Natural killer cell (primary cell): ENCODE measurements at regions not wholly inside any gene's neighbourhood (a gene's known extent, or its start where the extent isn't known, plus 50 kb on each side); places are given as distances from the start of the nearest gene placed in this dataset.

Experiments
- ATAC-seq, 3 donors: fragments of 150-1000 bp in 2 of 3; fragments of 200-7000 bp in 1 of 3; cut with Tn5 transposase; 1 replicate in 1 of 3; 2 replicates in 2 of 3; pipeline ENCODE4 v1.10.0; 2021; ENCODE audit warnings: mild to moderate bottlenecking in 2 of 3, moderate library complexity in 2 of 3
- DNase-seq, 2 donors: peaks; one replicate each; pipeline versions ENCODE4 v3.0.0 to v3.0.0-alpha.2; 2013 to 2021; ENCODE audit warnings: mixed read lengths in 1 of 2
- H3K27ac ChIP-seq: one replicate; pipeline ENCODE4 v1.5.1; 2013; ENCODE audit warnings: mild to moderate bottlenecking, low read length
- H3K27me3 ChIP-seq: one replicate; pipeline ENCODE4 v1.6.1; 2013; ENCODE audit warnings: low read length; ENCODE audit not compliant: control insufficient read depth, insufficient read depth
- H3K36me3 ChIP-seq: one replicate; pipeline ENCODE4 v1.6.1; 2013; ENCODE audit warnings: low read length; ENCODE audit not compliant: control insufficient read depth, insufficient read depth
- H3K4me1 ChIP-seq: one replicate; pipeline ENCODE4 v1.6.1; 2013; ENCODE audit warnings: low read length; ENCODE audit not compliant: control insufficient read depth, insufficient read depth
- H3K4me3 ChIP-seq: one replicate; pipeline ENCODE4 v1.5.1; 2013; ENCODE audit warnings: low read length
- H3K9me3 ChIP-seq: one replicate; pipeline ENCODE4 v1.6.1; 2013; ENCODE audit warnings: low read length; ENCODE audit not compliant: control insufficient read depth, insufficient read depth
- H3K27ac Mint-ChIP-seq, 2 donors: one replicate each; pipeline ENCODE4 v1.8.0; 2022; ENCODE audit warnings: mild to moderate bottlenecking in 2 of 2, mixed read lengths in 2 of 2, moderate library complexity in 1 of 2
- H3K27me3 Mint-ChIP-seq, 2 donors: one replicate each; pipeline ENCODE4 v1.8.0; 2022; ENCODE audit warnings: low read depth in 2 of 2, mixed read lengths in 2 of 2
- H3K36me3 Mint-ChIP-seq: one replicate; pipeline ENCODE4 v1.8.0; 2022; ENCODE audit warnings: mixed read lengths
- H3K4me1 Mint-ChIP-seq, 2 donors: one replicate each; pipeline ENCODE4 v1.8.0; 2022; ENCODE audit warnings: mixed read lengths in 2 of 2
- H3K4me3 Mint-ChIP-seq: one replicate; pipeline ENCODE4 v1.8.0; 2022; ENCODE audit warnings: mild to moderate bottlenecking, moderate library complexity, mixed read lengths
- H3K9me3 Mint-ChIP-seq, 2 donors: one replicate each; pipeline ENCODE4 v1.8.0; 2022; ENCODE audit warnings: mixed read lengths in 2 of 2
- CTCF ChIP-seq: fragments of 200-600 bp; IDR thresholded peaks from one replicate; pipeline ENCODE4 v1.8.0; 2022; ENCODE audit warnings: antibody characterized with exemption
- WGBS: methylation state at CpG from one replicate; pipeline ENCODE4 v1.1.7; 2013; ENCODE audit warnings: missing lambda C conversion rate; ENCODE audit not compliant: insufficient coverage; 5-methylcytosine and 5-hydroxymethylcytosine counted together
- intact Hi-C: fragments of 100-400 bp; cut with micrococcal nuclease; formaldehyde crosslinking; loops from one replicate; pipeline ENCODE4 v1.14.2; 2022

DNA sequence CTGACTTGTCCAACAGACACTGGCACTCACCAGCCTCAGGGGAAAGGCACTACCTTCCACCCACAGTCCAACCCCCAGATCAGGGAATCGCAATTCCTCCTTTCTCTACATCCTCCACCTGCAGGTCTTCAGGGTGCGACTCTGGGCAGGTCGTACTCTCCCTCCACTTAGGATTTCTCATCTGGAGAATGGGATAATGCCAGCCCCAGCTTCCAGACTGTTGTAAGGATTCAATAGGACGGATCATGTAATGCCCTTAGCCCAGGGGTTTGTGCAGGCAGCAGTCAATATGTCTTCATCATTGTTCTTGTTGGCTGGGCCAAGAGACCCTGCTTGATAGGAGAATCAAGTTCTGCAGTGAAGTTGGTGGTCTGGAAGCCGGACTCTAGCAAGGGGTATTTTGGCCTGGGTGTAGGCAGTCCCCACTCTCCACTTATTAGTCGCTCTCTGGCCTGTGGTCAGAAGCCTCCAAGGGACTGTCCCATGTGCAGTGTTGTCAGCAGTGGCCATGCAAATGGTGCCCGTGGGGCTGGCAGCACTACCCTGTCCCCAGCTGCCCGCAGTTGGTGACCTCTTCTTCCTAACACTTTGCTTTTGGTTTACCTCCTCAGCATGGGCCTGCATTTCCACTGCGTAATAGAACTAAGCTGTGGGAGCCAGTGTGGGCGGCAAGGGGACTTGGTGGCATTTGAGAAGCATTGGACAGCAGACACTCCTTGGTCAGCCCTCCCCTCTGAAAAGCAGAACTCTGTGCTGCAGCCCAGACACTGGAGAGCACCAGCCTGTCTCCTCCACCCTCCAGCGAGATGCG lies 172.4 kb upstream of the HS6ST1 start:
- H3K27ac ChIP-seq: no peak overlapping the region
- no peaks in the 10 kb centered on the region for H3K9me3 ChIP-seq
- Mint-ChIP-seq H3K36me3 (no peaks in the 10 kb centered on the region), H3K27me3 (peaks cover 6 to 27% of the 10 kb centered on the region in 2 donors), H3K9me3 (no peaks in the 10 kb centered on the region), H3K27ac (no peak overlapping the region), H3K4me1 (no peaks in the 10 kb centered on the region), H3K4me3 (no peak overlapping the region)
- H3K36me3 ChIP-seq: no peaks in the 10 kb centered on the region
- no peak overlapping the region for H3K4me3 ChIP-seq
- WGBS: 88% methylated on average over 12 of the region's 12 CpGs
- ATAC-seq: no peak
- intact Hi-C loops: no loop called here
- H3K27me3 ChIP-seq: no peaks in the 10 kb centered on the region
- TF ChIP-seq CTCF: no peak
- DNase-seq: no peak
- no peaks in the 10 kb centered on the region for H3K4me1 ChIP-seq

DNA sequence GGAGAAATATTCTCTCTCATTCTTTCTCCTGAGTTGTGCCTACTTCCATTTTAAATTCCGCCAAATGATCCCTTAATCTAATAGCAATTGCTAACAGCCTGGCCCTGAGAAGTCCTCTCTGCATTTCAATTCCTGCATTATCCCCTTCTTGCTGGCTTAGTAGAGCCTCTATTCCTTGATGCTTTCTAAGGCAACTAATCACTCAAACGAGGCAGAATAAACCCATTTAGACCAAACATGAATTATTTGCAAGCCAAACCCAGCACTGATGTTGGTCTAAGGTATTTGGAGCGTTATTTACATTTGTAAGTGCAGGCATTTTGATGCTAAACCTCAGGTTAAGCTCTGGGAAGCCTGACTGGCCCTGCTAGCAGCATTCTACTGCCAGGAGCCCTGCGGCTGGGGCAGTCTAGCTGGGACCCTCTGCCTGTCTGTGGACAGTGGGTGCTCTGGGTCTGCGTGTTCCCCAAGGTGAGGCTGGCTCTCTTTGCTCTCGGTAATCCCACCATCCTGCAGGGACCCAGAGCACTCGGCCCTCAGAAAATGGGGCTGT lies 173.1 kb upstream of the HS6ST1 start:
- 92% methylated on average over 6 of the region's 7 CpGs for WGBS
- no peak overlapping the region for H3K27ac Mint-ChIP-seq
- intact Hi-C loops: no loop called here
- no peak for TF ChIP-seq CTCF
- no peaks in the 10 kb centered on the region for H3K36me3 ChIP-seq
- no peak overlapping the region for H3K4me3 ChIP-seq
- no peaks in the 10 kb centered on the region for H3K4me1 ChIP-seq
- no peaks in the 10 kb centered on the region for H3K9me3 Mint-ChIP-seq
- H3K27ac ChIP-seq: no peak overlapping the region
- no peaks in the 10 kb centered on the region for H3K27me3 ChIP-seq
- no peaks in the 10 kb centered on the region for H3K9me3 ChIP-seq
- no peak overlapping the region for H3K4me3 Mint-ChIP-seq
- DNase-seq (no peak), ATAC-seq (no peak)
- H3K4me1 Mint-ChIP-seq: no peaks in the 10 kb centered on the region
- no peaks in the 10 kb centered on the region for H3K36me3 Mint-ChIP-seq
- peaks cover 6 to 27% of the 10 kb centered on the region in 2 donors for H3K27me3 Mint-ChIP-seq

DNA sequence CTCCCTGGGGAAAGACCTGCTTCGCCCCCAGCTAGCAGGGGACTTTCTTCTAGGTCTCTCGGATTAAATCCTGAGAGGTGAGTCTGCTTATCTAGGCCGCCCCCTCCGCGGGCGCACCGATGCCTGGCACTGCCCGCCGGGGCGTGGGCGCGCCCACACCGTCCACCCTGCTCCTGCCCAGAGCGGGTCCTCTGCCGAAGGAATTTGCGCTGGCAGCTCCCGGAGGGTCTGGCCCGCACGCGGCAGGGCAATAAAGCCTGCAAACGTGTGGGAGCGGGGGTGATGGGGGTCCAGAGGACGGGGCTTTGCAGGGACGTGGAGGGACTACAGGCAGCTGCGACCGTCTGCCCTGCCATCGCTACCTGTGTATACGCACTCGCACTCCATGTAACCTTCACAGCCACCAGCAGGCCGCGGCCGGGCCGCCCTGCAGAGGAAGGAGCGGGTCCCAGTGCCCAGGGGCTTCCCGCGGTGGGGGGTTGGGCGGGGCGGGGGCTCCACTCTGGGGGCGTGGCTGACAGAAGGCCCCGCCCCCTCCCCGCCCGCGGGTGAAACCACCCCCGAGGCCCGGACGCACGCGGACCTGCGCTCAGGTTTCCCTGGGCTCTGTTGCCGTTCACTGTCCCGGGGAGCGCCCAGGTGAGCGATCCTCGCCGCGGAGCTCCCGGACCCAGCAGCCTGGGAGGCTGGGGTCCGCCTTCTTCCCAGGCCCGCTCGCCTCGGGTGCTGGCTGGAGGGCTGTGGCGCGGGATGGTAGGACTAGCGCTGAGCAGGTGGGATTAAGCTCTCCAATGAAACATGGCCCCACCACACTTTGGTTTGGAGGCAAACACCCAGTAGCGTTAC lies 174.5 kb upstream of the HS6ST1 start:
- H3K4me3 ChIP-seq: no peak overlapping the region
- no peaks in the 10 kb centered on the region for H3K36me3 ChIP-seq
- H3K27me3 ChIP-seq: no peaks in the 10 kb centered on the region
- WGBS: 88% methylated on average over 65 of the region's 65 CpGs
- Mint-ChIP-seq H3K36me3 (no peaks in the 10 kb centered on the region), H3K27me3 (peaks cover 3 to 27% of the 10 kb centered on the region in 2 donors), H3K9me3 (no peaks in the 10 kb centered on the region), H3K27ac (no peak overlapping the region), H3K4me3 (no peak overlapping the region), H3K4me1 (no peaks in the 10 kb centered on the region)
- no peak for TF ChIP-seq CTCF
- no peaks in the 10 kb centered on the region for H3K4me1 ChIP-seq
- DNase-seq (no peak), ATAC-seq (no peak)
- H3K27ac ChIP-seq: no peak overlapping the region
- intact Hi-C loops: no loop called here
- H3K9me3 ChIP-seq: no peaks in the 10 kb centered on the region
